ENCODE measurements at regions not wholly inside any gene's neighbourhood (a gene's known extent, or its start where the extent isn't known, plus 50 kb on each side); places are given as distances from the start of the nearest gene placed in this dataset.

DNA sequence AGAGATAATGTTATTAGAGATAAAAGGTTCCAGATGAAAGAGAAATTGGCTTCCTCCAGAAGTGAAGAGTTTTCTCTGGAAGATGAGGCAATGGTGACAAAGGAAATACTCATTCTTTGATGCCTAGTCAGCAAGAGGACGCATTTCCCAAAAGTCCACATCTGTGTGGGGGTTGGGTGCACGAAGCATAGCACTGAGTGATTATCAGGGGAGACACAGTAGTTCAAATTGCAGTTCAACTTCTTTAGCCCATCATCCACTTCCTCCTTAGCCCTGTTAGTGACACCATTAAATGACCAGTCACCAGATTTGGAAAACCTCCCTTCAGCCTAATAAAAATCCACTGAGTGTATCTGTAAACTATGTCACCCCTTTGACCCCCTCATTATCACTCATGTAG lies 80.9 kb upstream of the PHLPP1 start:
- TF ChIP-seq, protein P1, sequence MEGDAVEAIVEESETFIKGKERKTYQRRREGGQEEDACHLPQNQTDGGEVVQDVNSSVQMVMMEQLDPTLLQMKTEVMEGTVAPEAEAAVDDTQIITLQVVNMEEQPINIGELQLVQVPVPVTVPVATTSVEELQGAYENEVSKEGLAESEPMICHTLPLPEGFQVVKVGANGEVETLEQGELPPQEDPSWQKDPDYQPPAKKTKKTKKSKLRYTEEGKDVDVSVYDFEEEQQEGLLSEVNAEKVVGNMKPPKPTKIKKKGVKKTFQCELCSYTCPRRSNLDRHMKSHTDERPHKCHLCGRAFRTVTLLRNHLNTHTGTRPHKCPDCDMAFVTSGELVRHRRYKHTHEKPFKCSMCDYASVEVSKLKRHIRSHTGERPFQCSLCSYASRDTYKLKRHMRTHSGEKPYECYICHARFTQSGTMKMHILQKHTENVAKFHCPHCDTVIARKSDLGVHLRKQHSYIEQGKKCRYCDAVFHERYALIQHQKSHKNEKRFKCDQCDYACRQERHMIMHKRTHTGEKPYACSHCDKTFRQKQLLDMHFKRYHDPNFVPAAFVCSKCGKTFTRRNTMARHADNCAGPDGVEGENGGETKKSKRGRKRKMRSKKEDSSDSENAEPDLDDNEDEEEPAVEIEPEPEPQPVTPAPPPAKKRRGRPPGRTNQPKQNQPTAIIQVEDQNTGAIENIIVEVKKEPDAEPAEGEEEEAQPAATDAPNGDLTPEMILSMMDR (conservative IDR thresholded peaks at IDR 0.05; ENCODE audit: low read length), result no peak
- TF ChIP-seq EZH2phosphoT487 (IDR thresholded peaks at IDR 0.05; ENCODE audit: borderline replicate concordance, low read depth, low read length), result no peak

Measured in OCI-LY7 (cell line).